Esophagus muscularis mucosa (tissue), 4 donors: ENCODE measurements at regions not wholly inside any gene's neighbourhood (a gene's known extent, or its start where the extent isn't known, plus 50 kb on each side); places are given as distances from the start of the nearest gene placed in this dataset.
"Not testable (repeated sequence)": the region's sequence is repeated elsewhere in the genome, so short reads cannot be mapped to it uniquely, and the experiment has no call there.

Source experiments
- DNase-seq: peaks from one replicate; pipeline ENCODE4 v3.0.0-alpha.2; 2017; ENCODE audit errors: extremely low spot score
- H3K27ac ChIP-seq, 4 donors: fragments of 200-600 bp; sonication (generic); replicated peaks in 1 of 4; 1 replicate in 3 of 4; 2 replicates in 1 of 4; pipeline ENCODE4 v1.5.1; 2016 to 2019; ENCODE audit warnings: mild to moderate bottlenecking in 1 of 4
- H3K27me3 ChIP-seq, 4 donors: fragments of 200-600 bp; sonication (generic); one replicate each; pipeline versions ENCODE4 v1.5.1 to v1.6.0; 2016 to 2019
- H3K36me3 ChIP-seq, 4 donors: fragments of 200-600 bp; sonication (generic); one replicate each; pipeline ENCODE4 v1.5.1; 2016 to 2019
- H3K4me1 ChIP-seq, 4 donors: fragments of 200-600 bp; sonication (generic); one replicate each; pipeline ENCODE4 v1.5.1; 2016 to 2019
- H3K4me3 ChIP-seq, 4 donors: fragments of 200-600 bp; sonication (generic); 1 replicate in 2 of 4; 2 replicates in 2 of 4; pipeline ENCODE4 v1.5.1; 2016 to 2019; ENCODE audit warnings: mild to moderate bottlenecking in 4 of 4, moderate library complexity in 1 of 4
- H3K9me3 ChIP-seq, 4 donors: fragments of 200-600 bp; sonication (generic); 1 replicate in 3 of 4; 2 replicates in 1 of 4; pipeline ENCODE4 v1.5.1; 2016 to 2019
- CTCF ChIP-seq, 3 experiments: fragments of 200-600 bp in 2 of 3; fragments of 450-650 bp in 1 of 3; sonication (generic) in 2 of 3; IDR thresholded peaks; one replicate each; pipeline ENCODE4 v1.5.1; 2017 to 2019; ENCODE audit warnings: antibody characterized with exemption in 3 of 3, mild to moderate bottlenecking in 2 of 3, moderate library complexity in 1 of 3
- EP300 ChIP-seq: sonication (generic); formaldehyde crosslinking; IDR thresholded peaks from one replicate; pipeline ENCODE4 v1.6.1; 2017; ENCODE audit warnings: antibody characterized with exemption
- POLR2A ChIP-seq: fragments of 450-650 bp; IDR thresholded peaks from one replicate; pipeline ENCODE4 v1.6.1; 2017; ENCODE audit warnings: antibody characterized with exemption, moderate library complexity, mild to moderate bottlenecking, low read depth
- POLR2AphosphoS5 ChIP-seq, 2 donors: sonication (generic); formaldehyde crosslinking; IDR thresholded peaks; one replicate each; pipeline ENCODE4 v1.6.1; 2017; ENCODE audit warnings: antibody characterized with exemption in 2 of 2
- WGBS: methylation state at CpG from one replicate; pipeline ENCODE4 v1.1.5; 2018; 5-methylcytosine and 5-hydroxymethylcytosine counted together
- intact Hi-C: fragments of 100-400 bp; cut with DNase I; formaldehyde crosslinking; loops from one replicate; pipeline ENCODE4 v1.15.1; 2023

DNA sequence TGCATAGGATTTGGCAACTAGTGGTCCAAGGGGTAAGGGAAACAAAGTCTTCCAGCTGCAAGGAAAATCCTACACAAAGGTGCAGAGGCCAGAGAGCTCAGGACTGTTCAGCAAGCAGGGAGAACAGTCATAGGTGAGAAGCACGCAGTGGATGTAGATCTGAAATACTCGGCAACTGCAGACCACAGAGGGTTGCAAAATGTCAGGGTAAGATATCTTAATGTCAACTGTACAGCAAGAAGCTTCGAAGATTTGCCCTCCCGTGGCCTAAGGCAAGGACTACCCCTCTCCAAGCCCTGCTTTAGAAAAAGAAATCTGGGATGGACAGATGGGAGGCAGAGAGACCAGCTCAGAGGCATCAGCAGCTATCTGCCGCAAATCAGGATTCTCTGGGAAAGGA is 153.4 kb upstream of the IRF2BP2 start:
- no peak overlapping the region for H3K4me3 ChIP-seq
- H3K27me3 ChIP-seq, result no peaks in the 10 kb centered on the region
- no peak for DNase-seq
- no peaks in the 10 kb centered on the region for H3K9me3 ChIP-seq
- no peak overlapping the region for H3K27ac ChIP-seq
- intact Hi-C loops, result no loop called here
- no peak for TF ChIP-seq POLR2A
- no peak for TF ChIP-seq EP300
- H3K4me1 ChIP-seq, result peaks cover 4 to 7% (median 6%) of the 10 kb centered on the region in 4 donors
- no peaks in the 10 kb centered on the region for H3K36me3 ChIP-seq
- 75% methylated on average over 5 of the region's 5 CpGs for WGBS

GRCh38 chr1:234762127-234762526 is 152.1 kb upstream of the IRF2BP2 start:
- DNase-seq, result not testable (repeated sequence)

DNA sequence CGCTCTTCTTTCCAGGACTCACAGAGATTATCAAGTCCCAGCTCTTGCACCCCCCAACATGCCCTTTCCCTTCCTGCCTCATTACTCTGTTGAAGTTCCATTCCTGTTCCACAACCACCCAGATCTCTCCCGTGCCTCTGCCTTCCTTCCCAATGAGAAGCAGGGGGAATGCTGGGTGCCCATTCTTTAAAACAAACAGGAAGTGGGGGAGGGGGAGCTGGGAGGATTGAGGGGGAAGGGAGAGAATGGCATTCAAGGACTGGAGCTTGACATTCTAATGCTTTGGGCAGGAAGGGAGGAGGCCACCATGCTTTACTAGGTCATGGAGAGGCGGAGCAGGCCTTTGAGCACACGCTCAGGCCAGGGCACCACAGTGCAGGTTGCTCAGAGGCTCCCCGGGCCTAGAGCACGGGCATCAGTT is 150.3 kb upstream of the IRF2BP2 start:
- WGBS, result 77% methylated on average over 6 of the region's 6 CpGs
- Histone ChIP-seq H3K4me3 (no peak overlapping the region), H3K36me3 (no peaks in the 10 kb centered on the region), H3K27ac (no peak overlapping the region), H3K4me1 (peaks cover 7 to 9% (median 8%) of the 10 kb centered on the region in 4 donors), H3K9me3 (no peaks in the 10 kb centered on the region), H3K27me3 (no peaks in the 10 kb centered on the region)
- TF ChIP-seq POLR2A (no peak), EP300 (no peak), POLR2AphosphoS5 (IDR thresholded peaks at IDR 0.05) (no peak), CTCF (IDR thresholded peaks at IDR 0.05) (no peak)
- intact Hi-C loops, result no loop called here
- DNase-seq, result no peak

More at GRCh38 chr1:234762127-234762526, 152.1 kb upstream of the IRF2BP2 start:
- H3K27me3 ChIP-seq, H3K4me3 ChIP-seq, H3K4me1 ChIP-seq, H3K36me3 ChIP-seq, H3K27ac ChIP-seq, H3K9me3 ChIP-seq, intact Hi-C loops: not testable (repeated sequence)
- 92% methylated on average over 5 of the region's 5 CpGs for WGBS

- no peaks in the 10 kb centered on the region for H3K9me3 ChIP-seq
- DNase-seq, result no peak
- no peak overlapping the region for H3K27ac ChIP-seq
- peaks cover 7 to 11% (median 11%) of the 10 kb centered on the region in 4 donors for H3K4me1 ChIP-seq
- no peaks in the 10 kb centered on the region for H3K27me3 ChIP-seq
- WGBS, result 98% methylated on average over 10 of the region's 11 CpGs
- no peaks in the 10 kb centered on the region for H3K36me3 ChIP-seq
- no peak for TF ChIP-seq CTCF (IDR thresholded peaks at IDR 0.05)
- no peak for TF ChIP-seq POLR2AphosphoS5 (IDR thresholded peaks at IDR 0.05)
- no peak for TF ChIP-seq EP300
- TF ChIP-seq POLR2A, result no peak
- H3K4me3 ChIP-seq, result no peak overlapping the region
- intact Hi-C loops, result no loop called here
Measured at GRCh38 chr1:234759888-234760287, 149.9 kb upstream of the IRF2BP2 start.

DNA sequence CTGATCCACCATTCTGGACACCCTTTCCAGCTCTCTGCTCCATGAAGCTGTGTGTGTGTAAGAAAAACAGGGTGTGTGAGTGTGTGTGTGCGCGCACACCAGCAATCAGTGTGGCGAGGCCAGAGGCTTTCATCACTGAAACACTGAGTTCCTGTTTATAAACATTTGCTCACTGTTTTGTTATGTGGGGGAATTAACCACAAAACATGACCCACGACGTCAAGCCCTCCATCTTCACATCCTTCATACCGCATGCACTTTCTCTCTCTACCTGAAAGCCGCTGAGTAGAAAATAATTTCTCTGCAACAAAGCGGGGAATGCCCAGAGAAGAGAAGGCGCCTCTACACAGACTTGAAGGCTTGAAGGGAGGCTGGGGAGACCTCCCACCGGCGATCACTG is 148.9 kb upstream of the IRF2BP2 start:
- TF ChIP-seq EP300 (no peak), POLR2AphosphoS5 (IDR thresholded peaks at IDR 0.05) (no peak), POLR2A (no peak), CTCF (IDR thresholded peaks at IDR 0.05) (no peak)
- peaks cover 7 to 11% (median 11%) of the 10 kb centered on the region in 4 donors for H3K4me1 ChIP-seq
- H3K36me3 ChIP-seq, result no peaks in the 10 kb centered on the region
- 97% methylated on average over 11 of the region's 11 CpGs for WGBS
- no peaks in the 10 kb centered on the region for H3K9me3 ChIP-seq
- H3K27me3 ChIP-seq, result no peaks in the 10 kb centered on the region
- no peak overlapping the region for H3K27ac ChIP-seq
- H3K4me3 ChIP-seq, result no peak overlapping the region
- intact Hi-C loops, result no loop called here
- no peak for DNase-seq

DNA sequence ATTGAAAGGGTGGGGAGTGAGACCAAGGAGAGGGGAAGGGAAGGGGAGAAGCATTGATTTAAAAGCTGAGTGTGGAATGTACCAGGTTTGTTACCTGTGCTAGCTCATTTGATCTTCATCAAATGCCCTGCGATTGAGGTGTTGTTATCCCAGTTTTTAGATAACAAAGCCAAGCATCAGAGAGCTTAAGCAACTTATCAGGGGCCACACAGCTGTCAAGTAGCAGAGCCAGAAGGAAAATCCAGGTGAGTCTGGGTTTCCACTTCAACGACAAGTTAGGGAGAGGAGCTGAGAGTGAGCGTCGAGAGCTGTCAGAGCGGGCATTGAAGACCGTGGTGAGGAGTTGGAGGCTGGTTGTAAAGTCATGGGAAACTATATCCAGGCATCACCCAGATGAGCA is 146.9 kb upstream of the IRF2BP2 start:
- Histone ChIP-seq H3K27ac (no peak overlapping the region), H3K4me3 (no peak overlapping the region), H3K27me3 (no peaks in the 10 kb centered on the region), H3K4me1 (peaks cover 8 to 11% (median 11%) of the 10 kb centered on the region in 4 donors), H3K36me3 (no peaks in the 10 kb centered on the region), H3K9me3 (no peaks in the 10 kb centered on the region)
- intact Hi-C loops, result no loop called here
- whole genome bisulfite sequencing, result 90% methylated on average over 6 of the region's 6 CpGs
- TF ChIP-seq EP300 (no peak), POLR2AphosphoS5 (IDR thresholded peaks at IDR 0.05) (no peak), POLR2A (no peak), CTCF (IDR thresholded peaks at IDR 0.05) (no peak)
- no peak for DNase-seq
